GM19240 (cell line): ENCODE measurements at regions not wholly inside any gene's neighbourhood (a gene's known extent, or its start where the extent isn't known, plus 50 kb on each side); places are given as distances from the start of the nearest gene placed in this dataset.

Experiments
- DNase-seq: peaks from one replicate; pipeline ENCODE4 v3.0.0; 2011; ENCODE audit warnings: low spot score; ENCODE audit not compliant: insufficient read length

DNA sequence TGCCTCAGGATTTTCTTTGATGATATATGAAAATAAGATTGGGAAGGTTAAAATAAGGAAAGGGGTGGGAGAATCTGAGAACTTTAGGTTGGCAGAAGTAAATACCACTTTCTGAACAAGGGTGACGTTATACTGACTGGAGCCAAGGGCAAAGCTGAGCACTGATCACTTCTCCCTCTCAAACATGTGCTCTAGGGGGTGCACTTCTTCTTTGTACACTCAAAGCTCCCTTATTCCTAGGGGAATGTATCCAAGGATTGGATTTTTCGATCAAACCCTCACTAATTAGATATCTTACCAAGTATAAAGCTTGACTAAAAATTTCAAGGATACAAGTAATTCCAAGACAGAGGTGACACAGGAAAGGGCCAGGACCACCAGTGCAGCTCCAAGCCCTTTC is 243.9 kb upstream of the UMPS start:
- DNase-seq, result no peak

DNA sequence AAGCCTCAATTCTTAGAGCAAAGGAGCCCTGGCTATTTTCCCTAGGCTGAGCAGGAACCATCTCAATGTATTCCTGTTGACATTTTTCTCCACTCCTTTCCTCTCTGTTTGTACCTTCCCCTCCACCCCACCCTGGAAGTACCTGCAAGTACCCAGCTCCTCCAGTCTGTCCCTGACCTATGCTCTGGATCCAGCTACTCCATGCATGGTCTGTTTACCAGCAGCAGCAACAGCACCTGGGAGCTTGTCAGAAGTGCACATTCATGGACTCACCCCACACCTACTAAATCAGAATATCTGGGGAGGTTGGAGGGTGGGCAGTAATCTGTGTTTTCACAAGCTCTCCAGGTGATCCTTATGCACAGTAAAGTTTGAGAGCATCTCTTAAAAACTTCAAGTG is 240.7 kb upstream of the UMPS start:
- DNase-seq, result no peak

DNA sequence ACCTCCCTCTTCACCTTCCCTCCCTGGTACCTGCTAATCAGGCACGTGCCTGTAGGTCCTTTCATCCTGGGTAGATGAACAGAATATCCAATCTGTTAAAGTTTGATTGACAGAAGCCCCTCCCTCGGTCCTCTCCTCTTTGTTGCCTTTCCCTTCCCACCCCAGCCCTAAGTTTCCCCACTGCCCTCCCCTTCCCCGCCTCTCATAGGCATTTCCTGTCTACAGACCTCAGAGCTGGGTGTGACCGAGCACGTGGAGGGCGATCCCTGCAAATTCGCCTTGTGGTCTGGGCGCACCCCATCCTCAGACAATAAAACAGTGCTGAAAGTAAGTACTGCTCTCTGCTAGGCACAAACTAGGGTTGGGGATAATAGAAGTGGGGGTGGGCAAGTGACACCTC is 239.2 kb upstream of the UMPS start:
- DNase-seq, result no peak

DNA sequence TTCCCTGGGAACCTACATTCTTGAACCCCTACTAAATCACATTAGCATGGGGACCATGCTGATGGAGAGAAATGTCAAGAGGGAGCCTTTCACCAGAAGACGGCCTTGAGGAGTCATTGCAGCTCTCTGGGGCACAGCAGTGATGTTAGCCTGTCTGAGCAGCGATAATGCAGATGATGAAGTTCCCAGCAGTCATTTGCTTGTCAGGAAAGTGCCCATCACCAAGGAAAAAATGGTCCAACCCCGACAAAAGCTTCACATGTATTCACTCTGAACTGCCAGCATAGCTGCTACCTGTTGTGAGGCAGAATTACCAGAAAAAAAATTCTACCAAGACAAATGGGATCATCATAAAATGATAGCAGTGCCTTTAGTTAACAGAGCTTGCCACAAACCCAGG is 238.4 kb upstream of the UMPS start:
- no peak for DNase-seq

DNA sequence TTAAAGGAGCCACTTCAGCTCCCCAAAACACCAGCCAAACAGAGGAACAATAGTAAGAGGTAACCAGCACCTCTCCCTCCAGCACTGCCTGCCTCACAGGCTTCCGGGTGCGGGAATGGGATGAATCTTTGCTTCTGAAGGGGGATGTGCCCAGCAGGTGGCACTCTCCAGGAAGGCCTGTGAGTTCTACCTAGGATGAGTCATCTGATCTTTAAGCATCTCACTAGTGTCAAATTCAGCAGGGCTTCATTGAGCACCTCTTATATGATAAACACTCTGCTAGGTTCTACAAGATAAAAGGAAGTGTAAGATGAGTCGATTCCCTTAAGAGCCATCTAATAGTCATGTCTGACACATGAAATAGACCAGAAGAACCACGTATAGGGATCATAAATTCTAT is 237.4 kb upstream of the UMPS start:
- no peak for DNase-seq

DNA sequence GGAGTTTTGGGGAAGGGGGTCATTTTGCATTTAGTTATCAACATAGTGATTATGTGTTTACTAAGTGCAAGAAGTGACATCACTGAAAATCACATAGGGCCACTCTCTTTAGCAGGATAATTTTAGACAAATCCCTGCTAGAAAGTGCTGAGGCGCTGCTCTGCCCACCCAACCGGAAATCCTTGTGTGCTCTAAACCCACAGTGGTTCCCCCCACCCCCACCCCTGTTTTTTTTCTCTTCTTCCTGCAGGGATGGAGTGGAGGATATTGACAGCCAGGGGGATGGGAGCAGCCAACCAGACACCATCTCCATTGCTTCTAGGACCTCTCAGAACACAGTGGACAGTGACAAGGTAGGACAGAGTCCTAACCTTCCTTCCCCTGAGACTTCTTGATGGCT is 234.2 kb upstream of the UMPS start:
- DNase-seq, result no peak

DNA sequence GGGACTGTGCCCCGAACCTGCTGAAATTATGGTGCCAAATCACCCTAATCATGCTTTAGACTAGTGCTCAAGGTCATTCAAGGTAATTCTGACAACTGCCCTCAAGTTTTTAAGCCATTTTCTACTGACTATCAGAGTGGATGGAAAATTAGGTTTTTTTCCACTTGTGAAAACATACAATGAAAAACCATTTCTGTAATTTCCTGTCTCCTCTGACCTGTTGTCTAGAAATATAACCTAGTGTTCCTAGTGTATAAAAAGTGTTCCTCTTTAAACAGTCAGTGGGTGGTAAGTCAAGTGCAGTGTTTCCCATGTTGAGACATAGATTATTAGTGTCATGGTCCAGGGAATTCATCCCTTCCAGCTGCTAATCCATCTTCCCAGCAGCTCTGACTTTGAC is 232.8 kb upstream of the UMPS start:
- DNase-seq, result no peak

DNA sequence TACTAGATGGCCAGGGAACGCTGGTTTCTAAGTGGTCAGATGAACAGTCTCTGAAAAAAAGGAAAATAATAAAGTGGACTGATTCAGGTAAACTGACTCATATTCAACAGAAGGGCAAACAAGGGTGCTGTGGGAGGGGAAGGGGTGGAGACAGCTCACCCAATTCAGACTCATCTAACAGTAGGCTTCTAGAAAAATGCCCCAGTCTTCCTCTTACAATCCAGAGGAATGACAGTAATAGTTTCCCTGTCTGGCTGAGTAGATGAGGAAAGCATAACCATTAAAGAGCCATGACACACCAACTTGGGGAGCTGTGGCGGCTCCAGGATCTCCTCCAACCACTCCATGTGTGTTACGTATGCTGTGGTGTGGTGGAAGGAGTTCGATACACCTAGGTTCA is 231.4 kb upstream of the UMPS start:
- DNase-seq, result no peak

DNA sequence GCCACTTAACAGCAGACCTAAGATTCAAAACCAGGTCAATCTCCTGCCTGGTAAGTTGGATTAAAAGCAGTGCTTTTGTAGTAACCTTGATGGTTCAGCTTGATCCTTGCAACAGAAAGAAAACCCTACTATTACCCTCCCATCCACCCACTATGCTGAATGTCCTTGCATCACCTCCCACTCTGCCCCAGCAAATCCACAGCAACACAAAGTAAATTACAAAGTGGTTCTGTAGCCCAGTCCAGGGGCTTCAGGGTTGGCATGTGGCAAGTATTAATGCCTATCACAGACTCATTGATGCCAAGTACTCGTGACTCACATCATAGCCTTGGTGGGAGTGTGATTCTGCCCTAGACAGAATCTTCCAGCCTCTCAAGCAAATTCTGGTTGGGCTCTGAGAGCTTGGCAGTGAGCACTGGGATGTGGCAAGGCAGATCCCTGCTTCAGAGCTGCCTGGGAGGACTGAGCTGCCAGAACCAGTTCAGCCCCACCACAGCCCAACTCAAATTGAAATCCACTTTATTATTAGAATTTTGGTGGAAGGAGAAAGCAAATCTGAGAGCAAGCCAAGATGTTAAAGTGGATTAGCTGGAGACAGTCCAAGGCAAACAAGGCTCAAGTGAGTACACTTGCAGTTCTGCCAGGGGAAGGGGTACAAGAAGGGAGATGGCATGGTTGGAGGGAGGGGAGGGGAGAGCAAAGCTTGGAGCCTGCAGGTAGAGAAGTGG is 225.8 kb upstream of the UMPS start:
- DNase-seq, result no peak

DNA sequence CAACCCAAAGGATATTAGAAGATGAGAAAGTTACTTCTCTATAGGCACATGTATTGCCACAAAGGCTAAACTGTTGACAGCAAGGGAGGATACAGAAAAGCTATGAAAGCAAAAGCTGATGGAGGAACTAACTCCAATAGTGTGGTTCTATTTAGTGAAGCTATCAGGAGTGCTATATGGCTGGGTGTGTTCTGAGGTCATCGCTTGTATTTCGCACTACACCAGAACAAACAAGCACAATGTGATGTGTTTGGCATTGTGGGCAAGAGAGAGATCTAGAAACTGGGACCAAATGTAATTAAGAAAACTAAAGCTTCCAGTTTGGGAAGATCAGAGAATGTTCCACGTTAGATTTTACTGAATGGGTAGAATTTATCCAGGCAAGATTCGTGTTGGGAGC is 220.4 kb upstream of the UMPS start:
- DNase-seq, result no peak

DNA sequence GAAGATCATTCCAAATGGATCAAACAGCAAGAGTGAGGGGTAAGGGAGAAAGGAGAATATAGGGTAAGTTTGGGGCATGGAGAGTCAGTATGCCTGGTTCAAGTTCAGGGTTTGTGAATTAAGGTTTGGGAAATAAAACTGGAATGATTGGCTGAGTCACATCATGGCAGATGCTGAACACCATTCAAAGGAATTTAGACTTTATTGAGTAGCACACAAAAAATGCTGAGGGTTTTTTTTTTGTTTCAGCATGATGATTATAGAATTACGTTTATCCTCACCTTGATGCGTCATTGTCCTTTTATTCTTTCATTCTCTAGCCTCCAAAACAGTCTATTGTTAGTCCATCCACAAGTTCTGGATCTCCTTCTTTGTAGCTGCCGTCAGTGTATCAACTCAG is 220.0 kb upstream of the UMPS start:
- no peak for DNase-seq

DNA sequence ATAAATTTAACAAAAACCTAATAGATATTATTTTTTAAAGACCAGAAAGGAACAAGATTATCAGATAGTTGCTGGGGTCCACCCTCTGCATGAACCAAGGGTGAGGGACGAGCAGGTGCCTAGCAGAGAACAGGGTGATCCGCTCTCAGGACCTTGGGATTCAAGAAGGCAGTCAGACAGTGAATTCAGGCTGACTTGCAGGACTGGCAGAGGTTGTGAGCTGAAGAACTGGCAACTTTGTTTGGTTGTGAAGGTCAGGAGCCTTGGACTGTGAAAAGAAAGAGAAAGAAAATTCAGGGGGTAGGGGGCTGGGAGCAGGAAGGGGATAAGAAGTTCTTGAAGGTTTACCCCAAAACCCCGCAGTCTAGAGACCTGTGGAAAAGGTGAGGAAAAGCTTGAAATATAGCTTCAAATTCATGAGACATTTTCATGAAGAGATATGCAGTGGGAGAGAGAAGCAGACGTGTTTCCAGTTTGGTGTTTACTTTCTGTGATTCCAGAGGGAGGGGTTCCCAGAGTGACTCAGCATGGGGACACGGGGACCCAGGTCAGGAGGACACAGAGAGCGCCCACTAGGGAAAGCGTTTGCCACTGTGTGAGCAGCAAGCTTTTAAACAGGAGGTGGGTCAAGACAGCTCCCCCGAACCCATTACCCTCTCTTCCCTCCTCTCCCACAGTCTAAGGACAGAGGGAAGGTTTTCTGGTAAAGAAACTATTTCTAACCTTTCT is 217.2 kb upstream of the UMPS start:
- no peak for DNase-seq

DNA sequence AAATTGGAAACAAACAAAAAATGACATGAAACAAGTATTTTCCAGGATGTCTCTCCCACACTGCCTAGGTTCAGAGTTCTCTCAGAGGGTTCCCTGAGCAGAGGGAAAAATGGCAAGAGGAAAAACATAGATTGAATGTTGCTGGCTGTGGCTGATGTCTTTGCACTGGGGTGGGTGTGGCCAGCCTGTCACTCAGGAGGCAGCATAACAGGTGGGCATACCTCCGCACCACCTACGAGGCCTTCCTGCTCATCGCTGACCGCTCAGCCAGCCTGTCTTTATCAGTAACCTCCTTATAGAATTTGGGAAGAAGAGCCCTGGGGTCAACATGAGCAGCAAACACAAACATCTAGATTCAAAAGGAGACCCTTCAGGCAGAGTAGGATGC is 216.6 kb upstream of the UMPS start:
- DNase-seq, result no peak

DNA sequence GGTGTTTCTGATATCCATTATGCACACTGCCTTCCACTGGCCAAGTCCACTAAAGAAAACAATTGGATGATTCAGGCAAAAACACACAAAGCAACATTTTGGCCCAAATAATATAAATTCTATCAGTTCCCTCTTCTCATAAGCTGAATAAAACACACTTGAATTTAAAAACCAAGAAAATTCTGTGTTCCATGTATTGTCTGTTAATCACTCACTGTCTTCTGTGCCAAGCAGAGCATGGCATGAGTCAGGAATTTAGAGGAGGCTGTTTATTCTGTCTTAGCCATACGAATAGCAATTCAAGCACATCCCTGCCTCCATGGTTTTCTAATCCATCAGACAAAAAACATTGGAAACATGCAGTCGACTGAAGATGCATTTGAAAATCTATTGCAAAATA is 215.6 kb upstream of the UMPS start:
- no peak for DNase-seq

DNA sequence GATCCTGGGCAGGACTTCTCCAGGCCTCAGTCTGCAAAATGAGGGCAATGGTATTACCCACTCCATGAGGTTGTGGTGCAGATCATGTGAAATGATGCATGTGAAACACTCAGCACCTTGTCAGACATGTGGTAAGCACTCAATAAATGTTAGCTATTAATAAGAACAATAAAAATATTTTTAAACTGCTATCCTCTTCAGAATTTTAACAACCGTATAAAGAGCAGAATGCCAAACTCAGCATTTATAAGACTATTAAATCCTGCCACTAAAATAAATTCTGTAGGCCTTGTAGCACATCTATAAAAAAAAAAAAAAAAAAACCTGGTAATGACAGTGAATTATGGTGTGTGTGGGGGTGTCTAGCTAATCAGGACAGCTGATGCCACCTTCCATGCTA is 213.9 kb upstream of the UMPS start:
- DNase-seq, result no peak

DNA sequence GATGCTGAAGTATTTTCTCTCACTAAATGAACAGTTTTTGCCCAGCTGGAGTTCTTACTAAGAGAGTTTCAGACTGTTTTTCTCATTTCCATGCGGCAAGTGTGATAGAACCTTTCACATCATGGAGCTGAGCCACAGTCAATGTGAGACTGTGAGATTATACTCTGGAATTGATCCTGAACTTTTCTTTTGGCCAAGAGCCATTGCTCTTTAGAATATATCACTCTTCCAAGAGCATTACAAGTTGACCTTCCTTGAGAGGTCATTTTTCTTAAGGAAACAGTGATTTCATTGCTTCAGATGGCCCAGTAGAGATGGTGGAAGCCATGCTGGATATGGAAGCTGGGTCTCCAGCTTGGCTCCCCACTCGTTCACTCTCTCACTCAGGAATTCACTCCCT is 212.9 kb upstream of the UMPS start:
- DNase-seq, result no peak

DNA sequence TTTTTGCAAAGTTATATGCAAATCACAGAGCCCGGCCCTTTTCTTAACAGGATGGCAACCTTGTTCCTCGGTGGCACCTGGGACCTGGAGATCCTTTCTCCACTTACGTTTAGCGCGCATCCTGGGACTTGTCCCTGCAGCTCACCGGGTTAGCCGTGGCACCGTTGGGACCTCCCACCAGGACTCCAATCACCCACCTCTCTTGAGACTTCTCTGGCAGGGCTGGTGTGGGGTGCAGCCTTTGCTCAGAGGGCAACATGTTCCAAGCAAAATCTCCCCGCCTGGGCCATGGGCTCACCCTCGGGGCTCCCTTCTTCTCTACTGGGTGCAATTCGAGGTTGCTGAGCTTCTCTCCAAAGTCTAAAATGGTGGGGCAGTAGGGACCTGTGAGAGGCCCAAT is 211.9 kb upstream of the UMPS start:
- DNase-seq, result no peak

DNA sequence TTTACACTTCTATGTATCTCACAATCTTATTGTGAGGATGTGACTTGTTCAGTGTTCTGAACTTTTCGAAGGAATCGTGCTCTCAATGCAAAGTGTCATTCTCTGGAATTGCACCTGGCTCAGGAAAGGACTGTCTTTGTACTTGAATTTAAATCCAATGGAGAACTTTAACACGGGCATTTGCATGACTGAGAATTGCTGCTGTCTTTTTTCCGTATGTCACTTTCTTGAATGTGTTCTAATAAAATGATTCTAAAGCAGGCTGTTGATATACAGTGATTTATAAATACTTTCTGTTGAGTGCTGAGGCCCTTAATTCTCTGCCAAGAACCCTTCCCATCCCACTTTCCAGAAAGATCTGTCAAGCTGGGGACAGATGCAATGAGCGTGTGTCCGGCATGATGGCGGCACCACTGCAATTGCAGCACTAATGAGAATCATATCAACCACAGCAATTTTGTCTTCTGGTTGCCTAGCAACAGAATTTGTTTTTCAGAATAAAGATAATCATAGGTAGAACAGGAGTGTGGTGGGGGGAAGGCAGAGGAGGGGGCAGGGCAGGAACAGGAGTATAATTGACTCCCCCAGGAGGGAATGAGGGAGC is 210.6 kb upstream of the UMPS start:
- DNase-seq, result no peak

DNA sequence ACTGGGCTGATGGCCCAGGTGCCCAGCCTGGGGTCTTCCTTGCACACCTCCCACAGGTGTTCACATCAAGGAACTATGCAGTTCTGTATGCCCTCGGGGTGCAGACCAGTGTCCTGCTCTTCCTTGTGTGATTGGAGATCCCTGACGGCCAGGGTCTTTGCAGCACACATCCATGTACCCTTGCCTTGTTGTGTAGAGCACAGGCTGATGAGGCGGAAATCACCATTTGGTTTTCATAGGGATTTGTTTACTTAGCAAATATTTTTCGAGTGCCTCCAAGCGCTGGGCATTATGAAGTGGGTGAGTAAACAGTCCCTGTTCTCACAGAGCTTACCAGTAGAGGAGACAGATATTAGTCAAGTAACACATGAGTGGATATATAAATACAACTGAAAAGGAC is 209.3 kb upstream of the UMPS start:
- DNase-seq, result no peak

DNA sequence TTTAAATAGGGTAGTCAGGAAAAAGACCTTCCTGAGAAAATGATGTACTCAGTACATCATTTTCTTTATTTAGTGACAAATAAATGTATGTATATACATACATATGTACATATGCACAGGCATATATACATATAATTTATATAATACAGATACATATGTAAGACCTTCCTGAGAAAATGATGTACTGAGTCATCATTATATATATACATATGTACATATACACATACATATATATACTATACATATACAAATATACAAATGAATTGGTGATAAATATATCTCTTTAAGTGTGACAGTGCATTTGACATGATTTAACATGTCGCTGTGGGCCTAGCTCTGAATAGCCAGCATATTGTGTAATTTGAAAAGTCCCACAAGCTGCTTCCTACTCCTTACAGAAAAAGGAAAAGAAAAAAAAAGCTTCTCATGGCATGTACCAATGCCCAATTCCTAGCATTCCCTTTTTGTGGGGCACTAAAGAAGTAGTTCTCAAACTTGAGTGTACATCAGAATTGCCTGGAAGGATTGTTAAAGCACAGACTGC is 208.1 kb upstream of the UMPS start:
- DNase-seq, result no peak

DNA sequence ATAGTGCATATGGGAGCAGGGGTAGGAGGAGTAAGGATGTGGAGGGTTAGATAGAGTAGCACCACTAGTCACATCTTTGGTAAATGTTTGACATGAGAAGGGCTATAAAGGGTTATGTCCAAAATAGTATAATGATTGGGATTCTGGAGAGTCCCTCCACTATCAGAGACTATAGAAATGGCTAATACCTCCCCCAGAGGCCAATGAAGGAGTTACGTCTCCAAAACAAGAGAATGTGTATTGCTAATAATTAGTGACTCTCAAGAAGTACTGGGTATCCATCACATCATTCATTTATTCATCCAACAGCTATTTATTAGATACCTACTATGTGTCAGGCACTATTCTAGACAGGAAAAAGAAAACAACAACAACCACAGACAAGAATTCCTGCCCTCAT is 203.7 kb upstream of the UMPS start:
- no peak for DNase-seq

DNA sequence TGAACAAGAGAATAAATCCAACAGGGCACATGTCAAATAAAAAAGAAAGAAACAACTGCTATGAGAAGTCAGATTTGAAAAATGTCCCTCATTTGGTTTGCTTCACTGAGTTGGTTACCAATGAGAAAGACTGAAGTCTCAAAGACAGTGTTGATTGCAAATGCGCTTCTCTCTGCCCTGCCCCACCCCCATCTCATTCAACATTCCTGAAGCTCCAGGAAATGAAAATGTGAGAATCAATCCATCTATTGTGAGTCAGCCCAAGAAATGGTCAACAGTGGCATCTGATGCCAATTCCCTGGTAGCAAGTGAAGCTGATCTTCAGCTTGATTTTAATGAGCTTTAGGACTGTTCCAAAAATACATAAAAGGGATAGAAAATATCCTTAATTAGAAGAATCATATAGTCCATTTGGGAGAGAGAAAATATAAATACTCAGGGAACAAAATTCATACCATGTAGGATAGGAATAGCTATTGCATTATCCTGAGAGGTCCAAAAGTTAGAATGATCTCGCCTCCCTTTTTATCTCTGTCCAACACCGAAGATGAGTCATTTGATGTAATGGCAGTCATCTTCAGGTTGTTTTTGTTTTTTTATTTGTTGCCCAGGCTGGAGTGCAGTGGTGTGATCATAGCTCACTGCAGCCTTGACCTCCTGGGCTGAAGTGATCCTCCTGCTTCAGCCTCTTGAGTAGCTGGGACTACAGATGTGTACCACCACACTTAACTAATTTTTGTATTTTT is 200.3 kb upstream of the UMPS start:
- DNase-seq, result no peak
